Liver (tissue), 3 donors: ENCODE measurements at regions not wholly inside any gene's neighbourhood (a gene's known extent, or its start where the extent isn't known, plus 50 kb on each side); places are given as distances from the start of the nearest gene placed in this dataset.

ENCODE experiments used
- SP1 ChIP-seq: IDR thresholded peaks from 2 replicates; pipeline ENCODE4 v1.6.1; 2018; ENCODE audit warnings: antibody characterized with exemption, mild to moderate bottlenecking
- YY1 ChIP-seq: IDR thresholded peaks from 2 replicates; pipeline ENCODE4 v1.6.1; 2016; ENCODE audit warnings: antibody characterized with exemption, mild to moderate bottlenecking
- TF ChIP-seq, protein P1 (sequence below): fragments of 150-350 bp; IDR thresholded peaks from 2 replicates; pipeline ENCODE4 v1.5.1; 2017; ENCODE audit warnings: improper control_type of control experiment, low read depth, low read length; ENCODE audit not compliant: missing input control
- TF ChIP-seq, protein P2 (sequence below): IDR thresholded peaks from 2 replicates; pipeline ENCODE4 v1.6.1; 2016; ENCODE audit warnings: antibody characterized with exemption, mild to moderate bottlenecking
- donor health status: healthy.
- donor health status: healthy.

DNA sequence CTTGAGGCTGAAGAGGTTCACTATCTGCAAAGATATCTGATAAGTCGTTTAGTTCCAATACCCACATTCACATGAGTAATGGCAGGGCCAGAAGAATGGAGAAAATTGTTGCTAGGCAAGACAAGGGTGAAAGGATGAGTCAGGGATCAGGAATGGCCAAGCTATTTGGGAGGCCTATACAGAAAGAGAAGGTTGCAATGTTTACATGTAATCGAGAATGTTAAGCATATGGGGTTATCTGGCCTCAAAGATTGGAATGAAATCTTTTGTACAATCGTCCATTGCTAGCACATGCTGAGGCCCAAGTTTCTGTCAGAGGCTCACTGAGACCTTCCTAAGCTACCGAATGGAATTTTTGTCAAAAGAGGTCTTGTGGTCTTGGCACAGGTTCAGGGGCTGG is 299.9 kb upstream of the PLD5 start:
- TF ChIP-seq, protein P1, sequence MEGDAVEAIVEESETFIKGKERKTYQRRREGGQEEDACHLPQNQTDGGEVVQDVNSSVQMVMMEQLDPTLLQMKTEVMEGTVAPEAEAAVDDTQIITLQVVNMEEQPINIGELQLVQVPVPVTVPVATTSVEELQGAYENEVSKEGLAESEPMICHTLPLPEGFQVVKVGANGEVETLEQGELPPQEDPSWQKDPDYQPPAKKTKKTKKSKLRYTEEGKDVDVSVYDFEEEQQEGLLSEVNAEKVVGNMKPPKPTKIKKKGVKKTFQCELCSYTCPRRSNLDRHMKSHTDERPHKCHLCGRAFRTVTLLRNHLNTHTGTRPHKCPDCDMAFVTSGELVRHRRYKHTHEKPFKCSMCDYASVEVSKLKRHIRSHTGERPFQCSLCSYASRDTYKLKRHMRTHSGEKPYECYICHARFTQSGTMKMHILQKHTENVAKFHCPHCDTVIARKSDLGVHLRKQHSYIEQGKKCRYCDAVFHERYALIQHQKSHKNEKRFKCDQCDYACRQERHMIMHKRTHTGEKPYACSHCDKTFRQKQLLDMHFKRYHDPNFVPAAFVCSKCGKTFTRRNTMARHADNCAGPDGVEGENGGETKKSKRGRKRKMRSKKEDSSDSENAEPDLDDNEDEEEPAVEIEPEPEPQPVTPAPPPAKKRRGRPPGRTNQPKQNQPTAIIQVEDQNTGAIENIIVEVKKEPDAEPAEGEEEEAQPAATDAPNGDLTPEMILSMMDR = no peak
- TF ChIP-seq SP1 (no peak), YY1 (no peak)
- TF ChIP-seq, protein P2, sequence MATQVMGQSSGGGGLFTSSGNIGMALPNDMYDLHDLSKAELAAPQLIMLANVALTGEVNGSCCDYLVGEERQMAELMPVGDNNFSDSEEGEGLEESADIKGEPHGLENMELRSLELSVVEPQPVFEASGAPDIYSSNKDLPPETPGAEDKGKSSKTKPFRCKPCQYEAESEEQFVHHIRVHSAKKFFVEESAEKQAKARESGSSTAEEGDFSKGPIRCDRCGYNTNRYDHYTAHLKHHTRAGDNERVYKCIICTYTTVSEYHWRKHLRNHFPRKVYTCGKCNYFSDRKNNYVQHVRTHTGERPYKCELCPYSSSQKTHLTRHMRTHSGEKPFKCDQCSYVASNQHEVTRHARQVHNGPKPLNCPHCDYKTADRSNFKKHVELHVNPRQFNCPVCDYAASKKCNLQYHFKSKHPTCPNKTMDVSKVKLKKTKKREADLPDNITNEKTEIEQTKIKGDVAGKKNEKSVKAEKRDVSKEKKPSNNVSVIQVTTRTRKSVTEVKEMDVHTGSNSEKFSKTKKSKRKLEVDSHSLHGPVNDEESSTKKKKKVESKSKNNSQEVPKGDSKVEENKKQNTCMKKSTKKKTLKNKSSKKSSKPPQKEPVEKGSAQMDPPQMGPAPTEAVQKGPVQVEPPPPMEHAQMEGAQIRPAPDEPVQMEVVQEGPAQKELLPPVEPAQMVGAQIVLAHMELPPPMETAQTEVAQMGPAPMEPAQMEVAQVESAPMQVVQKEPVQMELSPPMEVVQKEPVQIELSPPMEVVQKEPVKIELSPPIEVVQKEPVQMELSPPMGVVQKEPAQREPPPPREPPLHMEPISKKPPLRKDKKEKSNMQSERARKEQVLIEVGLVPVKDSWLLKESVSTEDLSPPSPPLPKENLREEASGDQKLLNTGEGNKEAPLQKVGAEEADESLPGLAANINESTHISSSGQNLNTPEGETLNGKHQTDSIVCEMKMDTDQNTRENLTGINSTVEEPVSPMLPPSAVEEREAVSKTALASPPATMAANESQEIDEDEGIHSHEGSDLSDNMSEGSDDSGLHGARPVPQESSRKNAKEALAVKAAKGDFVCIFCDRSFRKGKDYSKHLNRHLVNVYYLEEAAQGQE = no peak
